Right lobe of liver (tissue), 4 donors: ENCODE measurements at regions not wholly inside any gene's neighbourhood (a gene's known extent, or its start where the extent isn't known, plus 50 kb on each side); places are given as distances from the start of the nearest gene placed in this dataset.

Experiments
- POLR2A ChIP-seq: fragments of 450-650 bp; IDR thresholded peaks from one replicate; pipeline ENCODE4 v1.6.1; 2017; ENCODE audit warnings: antibody characterized with exemption, mild to moderate bottlenecking
- TF ChIP-seq, protein P1 (sequence below), 4 donors: fragments of 200-600 bp in 3 of 4; fragments of 450-650 bp in 1 of 4; IDR thresholded peaks; one replicate each; pipeline versions ENCODE4 v1.5.1 to v1.8.0; 2016 to 2022; ENCODE audit warnings: antibody characterized with exemption in 4 of 4, mild to moderate bottlenecking in 2 of 4
- donor health status: DM: no; HTN: no; CAD: no.
- donor health status: DM: no; HTN: no; CAD: no.
- donor health status: DM: no; HTN: yes; CAD: no.

GRCh38 chr9:115637661-115638060 is 515.9 kb upstream of the PAPPA start:
- TF ChIP-seq, protein P1, sequence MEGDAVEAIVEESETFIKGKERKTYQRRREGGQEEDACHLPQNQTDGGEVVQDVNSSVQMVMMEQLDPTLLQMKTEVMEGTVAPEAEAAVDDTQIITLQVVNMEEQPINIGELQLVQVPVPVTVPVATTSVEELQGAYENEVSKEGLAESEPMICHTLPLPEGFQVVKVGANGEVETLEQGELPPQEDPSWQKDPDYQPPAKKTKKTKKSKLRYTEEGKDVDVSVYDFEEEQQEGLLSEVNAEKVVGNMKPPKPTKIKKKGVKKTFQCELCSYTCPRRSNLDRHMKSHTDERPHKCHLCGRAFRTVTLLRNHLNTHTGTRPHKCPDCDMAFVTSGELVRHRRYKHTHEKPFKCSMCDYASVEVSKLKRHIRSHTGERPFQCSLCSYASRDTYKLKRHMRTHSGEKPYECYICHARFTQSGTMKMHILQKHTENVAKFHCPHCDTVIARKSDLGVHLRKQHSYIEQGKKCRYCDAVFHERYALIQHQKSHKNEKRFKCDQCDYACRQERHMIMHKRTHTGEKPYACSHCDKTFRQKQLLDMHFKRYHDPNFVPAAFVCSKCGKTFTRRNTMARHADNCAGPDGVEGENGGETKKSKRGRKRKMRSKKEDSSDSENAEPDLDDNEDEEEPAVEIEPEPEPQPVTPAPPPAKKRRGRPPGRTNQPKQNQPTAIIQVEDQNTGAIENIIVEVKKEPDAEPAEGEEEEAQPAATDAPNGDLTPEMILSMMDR (IDR thresholded peaks at IDR 0.05): no peak
- TF ChIP-seq POLR2A: no peak
